ENCODE measurements at regions not wholly inside any gene's neighbourhood (a gene's known extent, or its start where the extent isn't known, plus 50 kb on each side); places are given as distances from the start of the nearest gene placed in this dataset.

- intact Hi-C loops (cut with DNase I): no loop called here
- H3K4me3 ChIP-seq: no peak overlapping the region
- H3K4me1 ChIP-seq: no peaks in the 10 kb centered on the region
- DNase-seq (no peak), ATAC-seq (no peak)
- peaks cover 0 to 2% (median 0%) of the 10 kb centered on the region in 3 donors for H3K27me3 ChIP-seq (ENCODE audit: insufficient read depth in 3 of 3, low read length in 2 of 3)
- H3K36me3 ChIP-seq (ENCODE audit: insufficient read depth in 1 of 2, low read depth in 1 of 2): no peaks in the 10 kb centered on the region
- H3K9me3 ChIP-seq: no peaks in the 10 kb centered on the region
- 52 to 60% (median 56%) methylated on average over 53 to 54 of the region's 54 CpGs for WGBS, 3 donors
- TF ChIP-seq, protein P1, sequence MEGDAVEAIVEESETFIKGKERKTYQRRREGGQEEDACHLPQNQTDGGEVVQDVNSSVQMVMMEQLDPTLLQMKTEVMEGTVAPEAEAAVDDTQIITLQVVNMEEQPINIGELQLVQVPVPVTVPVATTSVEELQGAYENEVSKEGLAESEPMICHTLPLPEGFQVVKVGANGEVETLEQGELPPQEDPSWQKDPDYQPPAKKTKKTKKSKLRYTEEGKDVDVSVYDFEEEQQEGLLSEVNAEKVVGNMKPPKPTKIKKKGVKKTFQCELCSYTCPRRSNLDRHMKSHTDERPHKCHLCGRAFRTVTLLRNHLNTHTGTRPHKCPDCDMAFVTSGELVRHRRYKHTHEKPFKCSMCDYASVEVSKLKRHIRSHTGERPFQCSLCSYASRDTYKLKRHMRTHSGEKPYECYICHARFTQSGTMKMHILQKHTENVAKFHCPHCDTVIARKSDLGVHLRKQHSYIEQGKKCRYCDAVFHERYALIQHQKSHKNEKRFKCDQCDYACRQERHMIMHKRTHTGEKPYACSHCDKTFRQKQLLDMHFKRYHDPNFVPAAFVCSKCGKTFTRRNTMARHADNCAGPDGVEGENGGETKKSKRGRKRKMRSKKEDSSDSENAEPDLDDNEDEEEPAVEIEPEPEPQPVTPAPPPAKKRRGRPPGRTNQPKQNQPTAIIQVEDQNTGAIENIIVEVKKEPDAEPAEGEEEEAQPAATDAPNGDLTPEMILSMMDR (IDR thresholded peaks at IDR 0.05): no peak
- H3K27ac ChIP-seq: no peak overlapping the region
Observed at GRCh38 chr16:35207059-35207999, 1747.9 kb downstream of the TP53TG3F start.

- intact Hi-C loops (cut with DNase I): no loop called here
- Histone ChIP-seq H3K36me3 (ENCODE audit: insufficient read depth in 1 of 2, low read depth in 1 of 2) (no peaks in the 10 kb centered on the region), H3K27me3 (ENCODE audit: insufficient read depth in 3 of 3, low read length in 2 of 3) (peaks cover 0 to 2% (median 0%) of the 10 kb centered on the region in 3 donors), H3K4me1 (no peaks in the 10 kb centered on the region), H3K9me3 (no peaks in the 10 kb centered on the region), H3K27ac (no peak overlapping the region), H3K4me3 (no peak overlapping the region)
- TF ChIP-seq, protein P1 (IDR thresholded peaks at IDR 0.05): no peak
- DNase-seq (no peak), ATAC-seq (no peak)
- 57 to 59% (median 58%) methylated on average over 32 to 35 of the region's 35 CpGs for whole genome bisulfite sequencing, 3 donors
Observed at GRCh38 chr16:35208001-35208935, 1748.9 kb downstream of the TP53TG3F start.

GRCh38 chr16:35210681-35211433 is 1751.4 kb downstream of the TP53TG3F start:
- intact Hi-C loops (cut with DNase I): no loop called here
- ATAC-seq (no peak), DNase-seq (no peak)
- Histone ChIP-seq H3K4me3 (no peak overlapping the region), H3K27me3 (ENCODE audit: insufficient read depth in 3 of 3, low read length in 2 of 3) (peaks cover 0 to 2% (median 0%) of the 10 kb centered on the region in 3 donors), H3K9me3 (no peaks in the 10 kb centered on the region), H3K4me1 (no peaks in the 10 kb centered on the region), H3K36me3 (ENCODE audit: insufficient read depth in 1 of 2, low read depth in 1 of 2) (no peaks in the 10 kb centered on the region), H3K27ac (no peak overlapping the region)
- TF ChIP-seq, protein P1 (IDR thresholded peaks at IDR 0.05): no peak
- WGBS, 3 donors: 60 to 67% (median 64%) methylated on average over 3 of the region's 3 CpGs

- Histone ChIP-seq H3K27me3 (ENCODE audit: insufficient read depth in 3 of 3, low read length in 2 of 3) (no peaks in the 10 kb centered on the region), H3K4me1 (no peaks in the 10 kb centered on the region), H3K36me3 (ENCODE audit: insufficient read depth in 1 of 2, low read depth in 1 of 2) (no peaks in the 10 kb centered on the region), H3K27ac (no peak overlapping the region), H3K4me3 (no peak overlapping the region), H3K9me3 (peaks cover 3% of the 10 kb centered on the region)
- ATAC-seq (no peak), DNase-seq (no peak)
- intact Hi-C loops (cut with DNase I): no loop called here
- TF ChIP-seq, protein P1 (IDR thresholded peaks at IDR 0.05): no peak
Observed at GRCh38 chr16:35214840-35215239, 1755.4 kb downstream of the TP53TG3F start.
